Liver (tissue), 7 donors: ENCODE measurements at regions not wholly inside any gene's neighbourhood (a gene's known extent, or its start where the extent isn't known, plus 50 kb on each side); places are given as distances from the start of the nearest gene placed in this dataset.

Experiments used
- DNase-seq: peaks from one replicate; pipeline ENCODE4 v3.0.0-alpha.2; 2017; ENCODE audit warnings: low spot score
- H3K27ac ChIP-seq, 2 donors: one replicate each; pipeline ENCODE4 v1.7.0; 2013; ENCODE audit warnings: inconsistent platforms in 2 of 2, low read length in 2 of 2, control low read depth in 1 of 2, low read depth in 1 of 2, mild to moderate bottlenecking in 1 of 2
- H3K27me3 ChIP-seq, 4 donors: one replicate each; pipeline versions ENCODE4 v1.6.1 to v1.7.0; 2013; ENCODE audit warnings: low read length in 3 of 4, inconsistent platforms in 1 of 4, mild to moderate bottlenecking in 1 of 4, moderate library complexity in 1 of 4; ENCODE audit not compliant: control insufficient read depth in 4 of 4, insufficient read depth in 4 of 4
- H3K36me3 ChIP-seq, 4 donors: one replicate each; pipeline versions ENCODE4 v1.6.1 to v1.7.0; 2013; ENCODE audit warnings: low read length in 3 of 4, mild to moderate bottlenecking in 3 of 4, low read depth in 1 of 4, moderate library complexity in 1 of 4; ENCODE audit not compliant: control insufficient read depth in 4 of 4, insufficient read depth in 3 of 4
- H3K4me1 ChIP-seq, 4 donors: one replicate each; pipeline versions ENCODE4 v1.6.1 to v1.7.0; 2013; ENCODE audit warnings: low read length in 3 of 4, mild to moderate bottlenecking in 3 of 4, moderate library complexity in 1 of 4; ENCODE audit not compliant: control insufficient read depth in 4 of 4, insufficient read depth in 4 of 4
- H3K4me3 ChIP-seq, 3 donors: one replicate each; pipeline versions ENCODE4 v1.6.1 to v1.7.0; 2013; ENCODE audit warnings: low read length in 3 of 3, control low read depth in 1 of 3, low read depth in 1 of 3, mild to moderate bottlenecking in 1 of 3
- H3K9ac ChIP-seq, 2 donors: one replicate each; pipeline ENCODE4 v1.7.0; 2013; ENCODE audit warnings: low read length in 2 of 2, mild to moderate bottlenecking in 2 of 2, moderate library complexity in 2 of 2, control low read depth in 1 of 2, low read depth in 1 of 2
- H3K9me3 ChIP-seq, 4 donors: one replicate each; pipeline versions ENCODE4 v1.6.1 to v1.7.0; 2013; ENCODE audit warnings: low read length in 3 of 4; ENCODE audit not compliant: control insufficient read depth in 4 of 4
- FOXA1 ChIP-seq: IDR thresholded peaks from 2 replicates; pipeline ENCODE4 v1.6.1; 2016; ENCODE audit warnings: antibody characterized with exemption
- HNF4A ChIP-seq, 2 donors: conservative IDR thresholded peaks; 2 replicates each; pipeline ENCODE4 v1.6.1; 2016; ENCODE audit warnings: antibody characterized with exemption in 2 of 2, mild to moderate bottlenecking in 2 of 2
- HNF4G ChIP-seq: IDR thresholded peaks from 2 replicates; pipeline ENCODE4 v1.6.1; 2016; ENCODE audit warnings: antibody characterized with exemption
- JUND ChIP-seq, 2 donors: IDR thresholded peaks; 2 replicates each; pipeline ENCODE4 v1.6.1; 2016; ENCODE audit warnings: antibody characterized with exemption in 2 of 2
- NR2F2 ChIP-seq: IDR thresholded peaks from 2 replicates; pipeline ENCODE4 v1.6.1; 2016; ENCODE audit warnings: antibody characterized with exemption
- RAD21 ChIP-seq, 2 donors: IDR thresholded peaks; 2 replicates each; pipeline ENCODE4 v1.6.1; 2016; ENCODE audit warnings: antibody characterized with exemption in 2 of 2, mild to moderate bottlenecking in 2 of 2
- SP1 ChIP-seq: IDR thresholded peaks from 2 replicates; pipeline ENCODE4 v1.6.1; 2018; ENCODE audit warnings: antibody characterized with exemption, mild to moderate bottlenecking
- YY1 ChIP-seq: IDR thresholded peaks from 2 replicates; pipeline ENCODE4 v1.6.1; 2016; ENCODE audit warnings: antibody characterized with exemption, mild to moderate bottlenecking
- WGBS: extraction: QIAGEN DNeasy Blood & Tissue Kit; methylation state at CpG from one replicate; pipeline ENCODE4 v1.1.7; 2013; 5-methylcytosine and 5-hydroxymethylcytosine counted together
- TF ChIP-seq, protein P1 (sequence below): IDR thresholded peaks from 2 replicates; pipeline ENCODE4 v1.6.1; 2016; ENCODE audit warnings: antibody characterized with exemption
- TF ChIP-seq, protein P2 (sequence below): IDR thresholded peaks from 2 replicates; pipeline ENCODE4 v1.6.1; 2016; ENCODE audit warnings: antibody characterized with exemption
- TF ChIP-seq, protein P3 (sequence below): IDR thresholded peaks from 2 replicates; pipeline ENCODE4 v1.6.1; 2016; ENCODE audit warnings: antibody characterized with exemption
- donor health status: healthy.
- donor health status: healthy.
- donor health status: healthy.
- donor health status: healthy.

DNA sequence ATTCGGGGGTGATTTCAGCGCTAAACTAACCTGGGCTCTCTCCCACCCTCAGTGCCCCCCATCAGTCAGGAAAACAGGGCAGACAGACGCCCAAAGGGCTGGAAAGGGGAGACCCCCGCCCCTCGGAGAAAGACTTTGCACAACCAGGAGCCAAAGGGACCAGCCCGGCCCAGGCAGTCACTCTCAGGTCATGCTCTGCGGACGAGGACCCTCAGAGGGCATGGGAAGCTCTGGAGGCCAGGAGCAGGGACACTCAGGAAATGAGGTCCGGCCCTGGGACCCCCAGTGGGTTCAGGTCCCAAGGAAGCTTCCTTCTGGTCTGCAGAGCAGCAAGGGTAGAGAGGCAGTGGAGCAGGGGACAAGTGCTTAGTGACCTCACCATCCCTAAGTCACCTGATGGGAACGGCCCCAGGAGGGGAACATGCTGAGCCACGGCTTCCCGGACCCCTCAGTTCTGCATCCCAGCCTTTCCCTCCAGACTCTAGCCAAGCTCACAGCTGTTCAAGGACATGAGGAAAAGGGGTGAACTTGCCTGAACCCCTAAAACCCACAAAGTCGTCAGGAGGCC, 88.0 kb upstream of the GPC1 start:
- Histone ChIP-seq H3K9me3 (peaks cover 3 to 6% (median 5%) of the 10 kb centered on the region in 4 donors), H3K9ac (no peak overlapping the region)
- WGBS, result 83% methylated on average over 13 of the region's 13 CpGs

DNA sequence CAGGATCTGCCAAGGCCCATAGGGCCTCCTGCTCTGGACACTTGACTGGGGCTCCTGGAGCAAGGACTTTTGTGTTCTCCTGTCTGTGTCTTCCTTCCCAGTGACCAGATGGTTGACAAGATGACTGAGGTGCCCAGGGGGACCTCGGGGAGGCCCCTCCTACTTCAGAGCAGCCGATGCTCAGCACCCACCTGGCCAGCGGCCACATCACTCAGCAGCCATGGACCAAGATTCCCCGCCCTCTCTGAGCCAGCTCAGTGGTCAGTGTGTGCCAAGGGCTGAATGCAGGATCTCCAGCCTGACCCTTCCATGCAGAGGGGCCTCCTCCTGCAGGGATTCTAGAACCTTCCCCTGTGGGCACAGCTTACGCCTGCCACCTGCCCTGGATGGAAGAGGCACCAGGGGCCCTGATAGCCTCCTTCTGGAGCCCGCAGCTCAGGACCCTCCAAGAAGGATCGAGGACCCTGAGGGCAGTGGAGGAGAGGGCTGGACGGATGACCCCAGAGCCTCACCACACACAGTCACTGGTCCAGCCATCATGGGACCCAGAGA, 87.4 kb upstream of the GPC1 start:
- Histone ChIP-seq H3K4me3 (no peak overlapping the region), H3K9ac (no peak overlapping the region), H3K36me3 (no peaks in the 10 kb centered on the region), H3K27me3 (no peaks in the 10 kb centered on the region), H3K9me3 (peaks cover 3 to 6% (median 5%) of the 10 kb centered on the region in 4 donors), H3K4me1 (peaks cover 0 to 3% (median 0%) of the 10 kb centered on the region in 4 donors), H3K27ac (no peak overlapping the region)
- WGBS, result 87% methylated on average over 8 of the region's 8 CpGs
- no peak for DNase-seq
- TF ChIP-seq RAD21 (IDR thresholded peaks at IDR 0.05) (no peak), HNF4A (conservative IDR thresholded peaks at IDR 0.05) (no peak)
- TF ChIP-seq, protein P1, sequence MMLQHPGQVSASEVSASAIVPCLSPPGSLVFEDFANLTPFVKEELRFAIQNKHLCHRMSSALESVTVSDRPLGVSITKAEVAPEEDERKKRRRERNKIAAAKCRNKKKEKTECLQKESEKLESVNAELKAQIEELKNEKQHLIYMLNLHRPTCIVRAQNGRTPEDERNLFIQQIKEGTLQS, result no peak

More for the DNA sequence above, 88.0 kb upstream of the GPC1 start:
- no peaks in the 10 kb centered on the region for H3K36me3 ChIP-seq
- H3K4me3 ChIP-seq, result no peak overlapping the region
- H3K27me3 ChIP-seq, result no peaks in the 10 kb centered on the region
- no peak for DNase-seq
- TF ChIP-seq NR2F2, result no peak
- TF ChIP-seq HNF4A (conservative IDR thresholded peaks at IDR 0.05), result no peak
- TF ChIP-seq FOXA1, result no peak
- no peak for TF ChIP-seq HNF4G
- no peak for TF ChIP-seq YY1
- TF ChIP-seq, protein P2, sequence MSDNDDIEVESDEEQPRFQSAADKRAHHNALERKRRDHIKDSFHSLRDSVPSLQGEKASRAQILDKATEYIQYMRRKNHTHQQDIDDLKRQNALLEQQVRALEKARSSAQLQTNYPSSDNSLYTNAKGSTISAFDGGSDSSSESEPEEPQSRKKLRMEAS, result no peak
- TF ChIP-seq, protein P3, sequence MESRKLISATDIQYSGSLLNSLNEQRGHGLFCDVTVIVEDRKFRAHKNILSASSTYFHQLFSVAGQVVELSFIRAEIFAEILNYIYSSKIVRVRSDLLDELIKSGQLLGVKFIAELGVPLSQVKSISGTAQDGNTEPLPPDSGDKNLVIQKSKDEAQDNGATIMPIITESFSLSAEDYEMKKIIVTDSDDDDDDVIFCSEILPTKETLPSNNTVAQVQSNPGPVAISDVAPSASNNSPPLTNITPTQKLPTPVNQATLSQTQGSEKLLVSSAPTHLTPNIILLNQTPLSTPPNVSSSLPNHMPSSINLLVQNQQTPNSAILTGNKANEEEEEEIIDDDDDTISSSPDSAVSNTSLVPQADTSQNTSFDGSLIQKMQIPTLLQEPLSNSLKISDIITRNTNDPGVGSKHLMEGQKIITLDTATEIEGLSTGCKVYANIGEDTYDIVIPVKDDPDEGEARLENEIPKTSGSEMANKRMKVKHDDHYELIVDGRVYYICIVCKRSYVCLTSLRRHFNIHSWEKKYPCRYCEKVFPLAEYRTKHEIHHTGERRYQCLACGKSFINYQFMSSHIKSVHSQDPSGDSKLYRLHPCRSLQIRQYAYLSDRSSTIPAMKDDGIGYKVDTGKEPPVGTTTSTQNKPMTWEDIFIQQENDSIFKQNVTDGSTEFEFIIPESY, result no peak
- TF ChIP-seq SP1, result no peak
- no peak overlapping the region for H3K27ac ChIP-seq
- peaks cover 0 to 3% (median 0%) of the 10 kb centered on the region in 4 donors for H3K4me1 ChIP-seq

DNA sequence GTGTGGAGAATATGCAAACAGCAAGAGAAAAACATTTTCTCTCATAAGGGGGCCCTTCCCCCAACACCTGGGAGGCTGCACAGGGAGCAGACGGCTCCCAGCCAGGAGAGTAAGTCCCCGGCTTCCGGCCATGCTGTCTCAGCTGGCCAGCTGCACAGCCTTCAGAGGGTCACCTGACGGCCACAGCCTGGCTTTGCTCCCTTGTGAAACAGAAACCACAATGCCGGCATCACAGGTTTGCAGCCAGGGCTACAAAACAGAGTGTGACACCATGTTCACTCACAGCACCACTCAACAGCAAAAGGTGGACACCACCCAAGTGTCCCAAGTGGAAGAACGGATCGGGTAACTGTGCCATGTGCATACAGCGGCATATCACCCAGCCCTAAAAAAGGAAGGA, 86.9 kb upstream of the GPC1 start:
- no peak for DNase-seq
- WGBS, result 78% methylated on average over 8 of the region's 8 CpGs
- no peak for TF ChIP-seq SP1
- TF ChIP-seq HNF4G, result no peak
- no peak for TF ChIP-seq JUND (IDR thresholded peaks at IDR 0.05)
- TF ChIP-seq NR2F2, result no peak
- H3K4me3 ChIP-seq, result no peak overlapping the region
- peaks cover 0 to 3% (median 0%) of the 10 kb centered on the region in 4 donors for H3K4me1 ChIP-seq
- H3K9ac ChIP-seq, result no peak overlapping the region
- H3K27me3 ChIP-seq, result no peaks in the 10 kb centered on the region
- no peaks in the 10 kb centered on the region for H3K36me3 ChIP-seq
- H3K27ac ChIP-seq, result no peak overlapping the region
- H3K9me3 ChIP-seq, result peaks cover 3 to 6% (median 5%) of the 10 kb centered on the region in 4 donors
